ENCODE measurements at regions not wholly inside any gene's neighbourhood (a gene's known extent, or its start where the extent isn't known, plus 50 kb on each side); places are given as distances from the start of the nearest gene placed in this dataset.
"Not testable (repeated sequence)": the region's sequence is repeated elsewhere in the genome, so short reads cannot be mapped to it uniquely, and the experiment has no call there.

DNA sequence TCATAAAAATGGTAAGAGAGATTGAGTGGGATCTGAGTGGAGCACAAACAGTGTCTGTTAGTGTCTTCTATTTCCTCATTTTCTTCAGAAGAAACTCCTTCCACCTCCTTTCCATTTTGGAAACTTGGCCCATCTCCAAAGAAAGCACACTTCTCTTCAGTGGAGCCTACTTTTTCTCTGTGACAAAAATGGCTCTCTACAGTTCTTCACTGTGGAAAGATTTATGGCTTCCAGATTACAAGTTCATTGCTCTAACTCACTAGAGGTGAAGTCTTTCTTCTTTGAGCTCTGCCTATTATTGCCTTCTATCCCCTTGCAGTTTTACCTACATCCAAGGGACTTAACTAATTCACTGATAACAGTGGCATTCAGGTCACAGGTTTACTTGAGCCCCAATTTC is 325.8 kb downstream of the ANTXR2 start:
- no peak for DNase-seq (ENCODE audit: insufficient read length, low spot score)
- FAIRE-seq, result no peak
- TF ChIP-seq, protein P1, sequence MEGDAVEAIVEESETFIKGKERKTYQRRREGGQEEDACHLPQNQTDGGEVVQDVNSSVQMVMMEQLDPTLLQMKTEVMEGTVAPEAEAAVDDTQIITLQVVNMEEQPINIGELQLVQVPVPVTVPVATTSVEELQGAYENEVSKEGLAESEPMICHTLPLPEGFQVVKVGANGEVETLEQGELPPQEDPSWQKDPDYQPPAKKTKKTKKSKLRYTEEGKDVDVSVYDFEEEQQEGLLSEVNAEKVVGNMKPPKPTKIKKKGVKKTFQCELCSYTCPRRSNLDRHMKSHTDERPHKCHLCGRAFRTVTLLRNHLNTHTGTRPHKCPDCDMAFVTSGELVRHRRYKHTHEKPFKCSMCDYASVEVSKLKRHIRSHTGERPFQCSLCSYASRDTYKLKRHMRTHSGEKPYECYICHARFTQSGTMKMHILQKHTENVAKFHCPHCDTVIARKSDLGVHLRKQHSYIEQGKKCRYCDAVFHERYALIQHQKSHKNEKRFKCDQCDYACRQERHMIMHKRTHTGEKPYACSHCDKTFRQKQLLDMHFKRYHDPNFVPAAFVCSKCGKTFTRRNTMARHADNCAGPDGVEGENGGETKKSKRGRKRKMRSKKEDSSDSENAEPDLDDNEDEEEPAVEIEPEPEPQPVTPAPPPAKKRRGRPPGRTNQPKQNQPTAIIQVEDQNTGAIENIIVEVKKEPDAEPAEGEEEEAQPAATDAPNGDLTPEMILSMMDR (IDR thresholded peaks at IDR 0.05; ENCODE audit: insufficient read depth, missing control alignments), result no peak

DNA sequence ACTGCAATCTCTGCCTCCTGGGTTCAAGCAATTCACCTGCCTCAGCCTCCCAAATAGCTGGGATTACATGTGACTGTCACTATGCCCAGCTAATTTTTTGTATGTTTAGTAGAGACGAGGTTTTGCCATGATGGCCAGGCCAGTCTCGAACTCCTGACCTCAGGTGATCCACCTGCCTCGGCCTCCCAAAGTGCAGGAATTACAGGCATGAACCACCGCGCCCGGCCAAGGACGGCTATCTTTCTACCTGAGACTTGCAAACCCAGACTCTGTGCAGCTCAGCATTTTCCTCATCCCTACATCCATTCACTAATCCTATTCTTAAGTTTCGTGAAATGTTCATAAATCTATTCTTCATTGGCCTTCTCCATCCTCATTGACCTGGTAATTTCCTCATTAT is 330.0 kb downstream of the ANTXR2 start:
- FAIRE-seq (no peak), DNase-seq (ENCODE audit: insufficient read length, low spot score) (no peak)
- TF ChIP-seq, protein P1 (IDR thresholded peaks at IDR 0.05; ENCODE audit: insufficient read depth, missing control alignments), result no peak

DNA sequence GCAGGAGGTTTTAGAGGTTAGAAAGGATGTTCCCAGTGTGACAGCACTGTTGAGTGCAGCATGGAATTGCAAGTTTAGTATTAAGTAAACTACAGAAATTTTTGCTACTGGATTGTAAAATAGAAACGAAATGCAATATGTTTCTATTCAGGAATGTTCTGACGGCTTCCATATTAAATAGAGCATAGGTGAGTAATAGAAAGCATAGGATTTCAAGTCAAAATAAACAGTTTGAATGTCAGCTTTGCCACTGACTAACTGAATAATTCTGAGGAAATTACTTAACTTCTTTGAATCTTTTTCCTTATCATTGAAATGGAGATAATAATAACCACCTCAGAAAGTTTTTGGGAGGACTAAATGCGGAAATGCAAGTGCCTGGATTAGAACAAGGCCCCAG is 331.9 kb upstream of the GK2 start:
- DNase-seq (ENCODE audit: insufficient read length, low spot score), result no peak
- no peak for FAIRE-seq
- TF ChIP-seq, protein P1 (IDR thresholded peaks at IDR 0.05; ENCODE audit: insufficient read depth, missing control alignments), result no peak

DNA sequence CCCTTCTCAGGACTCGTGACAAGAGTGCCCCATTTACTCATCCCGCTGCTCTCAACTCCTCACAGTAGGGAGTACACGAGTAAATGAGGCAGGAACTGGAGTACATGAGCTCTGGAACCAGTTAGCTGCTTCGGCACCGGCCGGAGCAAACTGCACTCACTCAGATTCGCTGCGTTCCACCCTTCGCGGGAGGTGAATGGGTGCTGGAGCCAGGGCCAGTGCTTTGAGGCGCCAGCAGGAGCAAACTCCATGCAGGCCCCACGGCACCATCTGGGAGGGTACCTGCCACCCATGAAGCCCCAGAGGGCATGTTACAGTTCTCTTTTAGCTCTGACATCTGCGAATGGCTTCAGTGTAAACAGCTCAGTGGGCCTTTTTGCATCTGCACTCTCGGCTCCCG is 315.5 kb upstream of the GK2 start:
- DNase-seq (ENCODE audit: insufficient read length, low spot score) (no peak), FAIRE-seq (no peak)
- TF ChIP-seq, protein P1 (IDR thresholded peaks at IDR 0.05; ENCODE audit: insufficient read depth, missing control alignments), result no peak

DNA sequence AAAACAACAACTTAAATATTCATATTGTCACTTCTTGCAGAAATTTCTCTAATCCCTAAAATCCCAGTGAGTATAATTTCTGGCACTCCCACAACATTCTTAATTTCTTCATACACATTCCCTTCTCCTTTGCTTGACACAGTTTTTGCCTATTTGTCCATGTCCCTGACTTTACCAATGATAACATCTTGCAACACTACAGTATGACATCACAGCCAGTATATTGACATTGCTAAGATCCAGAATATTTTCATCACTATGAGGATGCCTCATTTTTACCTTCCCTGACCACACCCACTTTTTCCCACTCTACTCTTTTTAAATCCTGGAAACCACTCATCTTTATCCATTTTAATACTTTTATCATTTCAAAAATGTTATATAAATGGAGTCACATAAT is 292.3 kb upstream of the GK2 start:
- FAIRE-seq, result no peak
- no peak for DNase-seq (ENCODE audit: insufficient read length, low spot score)
- TF ChIP-seq, protein P1 (IDR thresholded peaks at IDR 0.05; ENCODE audit: insufficient read depth, missing control alignments), result no peak

GRCh38 chr4:79697444-79697843 is 289.4 kb upstream of the GK2 start:
- DNase-seq (ENCODE audit: insufficient read length, low spot score), result no peak
- TF ChIP-seq, protein P1 (IDR thresholded peaks at IDR 0.05; ENCODE audit: insufficient read depth, missing control alignments), result no peak
- no peak for FAIRE-seq

GRCh38 chr4:79696534-79696933 is 288.5 kb upstream of the GK2 start:
- not testable (repeated sequence) for FAIRE-seq; DNase-seq (ENCODE audit: insufficient read length, low spot score)

DNA sequence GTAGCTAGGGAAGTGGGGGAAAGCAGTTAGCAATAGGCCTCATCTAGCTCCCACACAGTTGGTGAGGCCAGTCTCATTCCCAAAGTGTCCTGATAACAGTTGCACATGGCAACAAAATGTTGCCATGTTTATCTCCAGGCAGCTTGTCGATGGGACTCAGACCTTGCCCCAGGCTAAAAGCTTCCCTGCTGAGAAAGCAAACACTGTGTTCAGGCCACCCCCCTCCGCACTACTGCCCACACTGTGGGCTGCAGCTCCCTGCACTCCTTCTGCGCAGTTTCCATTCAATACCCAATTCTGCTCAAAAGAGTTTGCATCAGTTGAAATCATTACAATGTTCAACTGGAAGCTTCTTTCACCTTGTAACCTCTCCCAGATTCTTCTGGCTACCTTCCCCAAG is 287.8 kb upstream of the GK2 start:
- TF ChIP-seq, protein P1 (IDR thresholded peaks at IDR 0.05; ENCODE audit: insufficient read depth, missing control alignments), result no peak

More for the DNA sequence above, 287.8 kb upstream of the GK2 start:
- no peak for FAIRE-seq
- no peak for DNase-seq (ENCODE audit: insufficient read length, low spot score)
